ENCODE measurements at regions not wholly inside any gene's neighbourhood (a gene's known extent, or its start where the extent isn't known, plus 50 kb on each side); places are given as distances from the start of the nearest gene placed in this dataset.
"Not testable (repeated sequence)": the region's sequence is repeated elsewhere in the genome, so short reads cannot be mapped to it uniquely, and the experiment has no call there.

DNA sequence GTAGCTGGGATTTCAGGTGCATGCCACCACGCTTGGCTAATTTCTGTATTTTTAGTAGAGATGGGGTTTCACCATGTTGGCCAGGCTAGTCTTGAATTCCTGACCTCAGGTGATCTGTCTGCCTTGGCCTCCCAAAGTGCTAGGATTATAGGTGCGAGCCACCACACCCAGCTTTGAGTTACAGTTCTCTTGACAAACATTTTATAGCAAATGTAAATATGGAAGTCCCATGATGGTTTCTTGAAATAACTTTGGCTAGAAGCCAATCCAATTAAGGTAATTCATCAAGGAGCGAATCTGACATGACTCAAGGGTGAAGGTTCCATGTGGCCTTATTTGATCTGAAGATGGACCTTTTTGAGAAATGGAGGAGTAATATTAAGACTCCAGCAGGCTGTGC lies 76.2 kb upstream of the RFLNA start:
- DNase-seq, result not testable (repeated sequence)

DNA sequence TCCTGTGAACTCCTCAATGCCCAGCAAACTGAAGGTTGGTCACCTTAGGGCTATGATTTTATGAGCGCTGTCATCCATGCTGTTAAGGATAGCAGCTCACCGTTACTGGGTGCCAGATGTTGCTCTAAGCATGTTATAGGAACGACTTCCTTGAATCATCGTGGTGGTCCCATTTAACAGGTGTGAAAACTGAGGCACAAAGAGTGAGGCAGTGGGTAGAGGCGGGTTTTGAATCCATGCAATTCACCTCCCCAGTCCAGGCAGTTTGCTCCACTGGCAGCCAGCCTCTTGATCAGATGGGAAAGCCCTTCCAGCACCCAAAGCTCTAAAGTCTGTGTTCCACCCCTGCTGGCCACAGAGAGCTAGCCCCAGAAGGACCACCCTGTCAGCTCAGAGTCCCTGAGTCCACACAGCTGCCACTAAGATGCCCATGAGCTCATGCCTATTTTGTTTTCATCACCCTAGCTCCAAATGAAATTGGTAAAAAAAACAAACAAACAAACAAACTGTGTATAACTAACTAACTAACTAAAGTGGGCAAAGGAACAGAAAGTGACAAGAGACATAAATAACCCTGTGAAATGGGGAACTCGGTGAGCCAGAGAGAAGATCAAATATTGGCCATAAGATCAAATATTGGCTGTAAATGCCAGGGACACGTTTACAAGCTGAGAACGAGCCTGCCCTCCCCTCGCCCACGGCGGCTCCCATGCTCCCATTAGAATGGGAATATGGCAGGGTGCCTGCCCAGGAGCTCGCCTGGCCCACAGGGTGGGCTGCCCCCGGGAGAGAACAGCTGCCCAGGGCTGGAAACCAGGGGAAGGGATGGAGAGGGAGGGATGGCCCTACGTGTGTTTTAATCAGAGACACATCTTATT lies 72.3 kb upstream of the RFLNA start:
- DNase-seq, result no peak

DNA sequence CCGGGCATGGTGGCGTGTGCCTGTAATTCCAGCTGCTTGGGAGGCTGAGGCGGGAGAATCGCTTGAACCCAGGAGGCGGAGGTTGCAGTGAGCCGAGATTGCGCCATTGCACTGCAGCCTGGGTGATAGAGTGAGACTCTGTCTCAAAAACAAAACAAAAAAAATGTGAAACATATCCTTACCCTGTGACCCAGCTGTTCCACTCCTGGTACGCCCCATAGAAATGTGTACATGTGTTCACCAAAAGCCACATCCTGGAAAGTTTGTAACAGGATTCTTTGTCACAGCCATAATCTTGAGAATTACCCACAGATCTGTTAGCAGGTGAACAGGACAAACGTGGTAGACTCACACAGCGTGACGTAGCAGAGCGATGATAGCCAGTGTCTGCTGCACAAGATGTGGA lies 71.2 kb upstream of the RFLNA start:
- DNase-seq, result not testable (repeated sequence)

DNA sequence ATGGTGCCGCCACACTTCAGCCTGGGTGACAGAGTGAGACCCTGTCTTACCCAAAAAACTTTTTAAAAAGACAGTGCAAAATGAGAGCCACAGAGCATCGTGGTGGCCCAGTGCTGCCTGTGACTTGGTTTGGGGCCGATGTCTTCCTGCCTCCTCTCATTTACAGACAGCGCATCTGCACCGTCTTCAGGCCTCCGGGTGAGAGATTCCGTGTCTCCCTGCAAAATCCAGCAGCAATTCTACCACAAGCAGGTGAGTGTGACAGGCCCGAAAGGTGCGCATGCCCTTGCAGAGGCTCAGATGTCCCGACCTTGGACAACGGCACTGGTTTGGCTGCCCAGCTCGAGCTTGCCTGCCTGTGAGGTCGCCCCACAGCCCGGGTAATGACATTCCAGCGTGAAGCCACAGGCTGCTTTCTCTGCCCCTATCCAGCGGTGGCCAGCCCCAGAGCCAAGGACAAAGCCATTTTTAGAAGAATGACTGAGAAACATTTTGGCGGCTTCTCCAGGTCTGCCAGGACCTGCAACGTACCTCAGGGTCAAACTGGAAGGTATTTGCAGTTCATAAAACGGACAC lies 70.3 kb upstream of the RFLNA start:
- no peak for DNase-seq

DNA sequence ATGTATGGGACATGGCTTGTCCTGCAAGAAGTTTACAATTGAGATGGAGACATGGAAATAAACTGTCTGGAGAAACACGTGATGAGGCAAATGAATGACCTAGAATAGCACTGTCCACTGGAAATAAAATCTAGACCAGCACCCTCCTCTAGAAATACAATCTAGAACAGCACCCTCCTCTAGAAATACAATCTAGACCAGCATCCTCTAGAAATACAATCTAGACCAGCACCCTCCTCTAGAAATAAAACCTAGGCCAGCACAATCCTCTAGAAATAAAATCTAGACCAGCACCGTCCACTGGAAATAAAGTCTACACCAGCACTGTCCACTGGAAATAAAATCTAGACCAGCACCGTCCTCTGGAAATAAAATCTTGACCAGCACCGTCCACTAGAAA lies 69.2 kb upstream of the RFLNA start:
- DNase-seq, result no peak

DNA sequence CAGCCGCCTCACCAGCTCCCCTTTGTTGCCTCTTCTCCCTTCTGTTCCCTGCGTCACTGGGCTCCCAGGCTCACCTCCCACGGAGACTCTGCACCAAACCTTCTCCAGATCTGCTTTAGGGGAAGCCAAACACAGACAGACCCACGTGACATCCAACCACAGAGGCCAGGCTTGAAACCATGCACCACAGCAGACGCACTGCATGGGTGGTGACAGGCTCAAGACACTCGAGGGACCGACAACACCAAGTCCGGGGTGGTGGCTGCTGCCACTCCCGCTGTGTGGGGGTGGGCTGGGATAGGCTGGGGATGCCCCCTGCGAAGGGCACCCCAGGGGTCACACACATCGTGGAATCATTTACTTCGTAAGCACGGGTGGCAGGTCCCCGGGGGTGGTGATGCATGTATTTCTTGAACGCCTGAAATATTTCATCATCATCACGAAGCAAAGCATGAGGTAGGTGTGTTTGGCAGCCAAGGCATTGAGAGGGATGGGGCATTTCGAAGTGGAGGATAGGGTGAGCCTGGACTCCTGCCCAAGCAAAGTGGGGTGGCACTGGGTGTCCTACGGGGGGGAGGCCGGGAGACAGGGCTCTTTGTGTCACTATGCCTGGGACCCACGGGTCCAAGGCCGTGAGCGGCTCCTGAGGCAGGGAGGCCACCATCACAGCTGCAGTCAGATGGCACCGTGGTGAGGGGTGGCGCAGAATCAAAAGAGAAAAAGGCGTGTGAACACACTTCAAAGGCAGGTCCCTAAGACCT lies 66.8 kb upstream of the RFLNA start:
- no peak for DNase-seq

DNA sequence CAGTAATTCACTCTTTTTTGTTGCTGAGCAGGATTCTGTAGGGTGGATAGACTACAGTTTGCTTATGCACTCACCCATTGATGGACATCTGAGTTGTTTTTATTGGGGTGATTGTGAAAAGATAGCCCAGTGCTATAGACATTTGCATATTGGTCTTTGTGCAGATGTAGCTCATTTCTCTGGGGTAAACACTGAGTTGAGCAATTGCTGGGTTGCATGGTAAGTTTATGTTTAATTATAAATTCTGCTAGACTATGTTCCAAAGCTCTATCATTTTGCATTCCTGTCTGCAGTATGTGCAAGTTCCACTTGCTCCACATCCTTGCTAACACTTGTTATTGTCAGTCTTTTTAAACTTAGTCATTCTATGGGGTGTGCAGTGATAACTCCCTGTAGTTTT lies 65.4 kb upstream of the RFLNA start:
- DNase-seq, result no peak

DNA sequence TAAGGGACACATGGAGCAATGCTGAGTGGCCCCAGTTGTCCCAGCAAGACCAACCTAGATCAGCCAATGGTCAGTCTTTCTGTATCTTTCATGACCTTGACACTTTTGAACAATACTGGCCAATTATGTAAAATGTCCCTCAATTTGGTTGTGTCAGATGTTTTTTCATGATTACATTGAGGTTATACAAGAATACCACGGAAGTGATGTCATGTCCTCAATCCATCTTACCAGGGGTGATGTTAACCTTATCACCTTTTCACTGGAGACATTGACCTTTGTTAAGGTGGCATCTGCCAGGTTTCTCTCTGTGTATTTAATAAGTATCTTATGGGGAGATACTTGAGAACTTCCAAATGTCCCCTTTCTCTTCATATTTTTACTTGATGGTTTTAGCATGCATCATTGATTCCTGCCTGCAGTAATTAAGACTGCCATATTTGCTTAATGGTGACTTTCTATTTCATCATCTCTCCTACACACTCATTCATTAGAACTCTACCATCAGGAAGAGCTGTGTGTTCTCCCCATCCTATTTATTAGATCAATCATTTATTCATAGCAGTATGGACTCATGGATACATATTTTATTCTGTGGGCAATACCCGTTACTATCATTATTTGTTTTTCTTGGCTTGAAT lies 64.7 kb upstream of the RFLNA start:
- no peak for DNase-seq

DNA sequence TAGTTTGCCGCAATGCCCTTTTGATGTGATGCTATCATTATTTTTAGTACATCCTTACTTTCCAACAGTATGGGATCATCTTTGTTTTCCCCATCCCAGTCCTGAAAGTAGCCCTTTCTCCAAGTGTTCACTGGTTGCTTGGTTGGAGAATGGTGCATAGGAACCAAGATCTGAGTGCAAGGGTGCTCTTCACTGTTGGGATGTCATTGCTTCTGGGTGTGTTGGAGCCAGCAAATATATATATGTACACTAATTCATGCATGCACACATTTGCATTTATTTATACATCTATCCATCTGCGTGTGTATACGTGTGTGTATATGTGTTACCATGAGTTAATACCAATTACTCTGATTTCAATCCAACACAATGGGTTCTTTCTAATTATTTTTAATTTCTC lies 64.1 kb upstream of the RFLNA start:
- DNase-seq, result no peak

DNA sequence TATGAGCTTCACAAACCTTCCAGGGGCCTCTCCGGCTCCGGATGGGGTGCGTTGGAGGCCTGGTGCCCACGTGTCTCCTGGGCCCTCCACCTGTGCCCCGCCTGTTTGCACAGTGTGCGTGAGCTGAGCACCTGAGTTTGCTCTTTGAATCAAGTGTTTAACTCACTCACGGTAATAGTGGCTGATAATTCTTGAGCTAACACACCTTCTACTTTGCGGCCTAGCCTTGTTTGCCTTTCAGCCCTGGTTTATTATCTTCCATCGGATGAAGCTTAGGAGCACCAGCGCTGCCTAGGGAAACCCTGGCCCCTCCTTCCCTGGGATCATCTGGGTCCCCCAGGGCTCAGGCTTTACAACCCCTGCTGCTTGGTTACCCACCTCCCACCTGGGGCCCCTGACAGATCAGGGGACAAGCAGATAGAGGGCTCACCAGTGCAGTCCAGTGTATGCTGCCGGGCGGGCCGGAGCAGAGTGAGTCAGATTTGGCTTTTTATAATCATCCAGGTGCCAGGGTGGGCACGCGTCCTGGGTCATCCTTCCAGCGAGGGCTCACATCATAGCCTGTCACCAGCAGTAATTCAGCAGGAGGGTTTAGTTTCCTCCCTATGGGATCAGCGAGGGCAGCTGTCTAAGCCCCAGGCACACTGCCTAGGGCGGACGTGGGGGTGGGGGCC lies 62.8 kb upstream of the RFLNA start:
- DNase-seq, result no peak

DNA sequence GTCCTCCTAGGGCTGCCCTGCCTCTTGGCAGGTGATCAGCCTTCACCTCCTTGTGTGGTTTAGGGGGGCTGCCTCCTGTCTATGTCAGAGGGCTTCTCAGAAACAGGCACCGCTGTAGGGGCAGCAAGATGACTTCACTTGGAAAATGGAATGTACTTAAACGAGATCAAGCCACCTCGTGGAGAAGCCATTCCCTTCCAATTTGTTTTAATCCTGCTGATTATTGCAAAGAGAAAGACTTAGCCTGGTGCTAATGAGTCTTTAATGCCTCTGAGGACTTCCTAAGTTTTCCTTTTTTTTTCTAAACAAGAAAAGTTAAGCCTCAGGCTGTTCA lies 62.3 kb upstream of the RFLNA start:
- no peak for DNase-seq

DNA sequence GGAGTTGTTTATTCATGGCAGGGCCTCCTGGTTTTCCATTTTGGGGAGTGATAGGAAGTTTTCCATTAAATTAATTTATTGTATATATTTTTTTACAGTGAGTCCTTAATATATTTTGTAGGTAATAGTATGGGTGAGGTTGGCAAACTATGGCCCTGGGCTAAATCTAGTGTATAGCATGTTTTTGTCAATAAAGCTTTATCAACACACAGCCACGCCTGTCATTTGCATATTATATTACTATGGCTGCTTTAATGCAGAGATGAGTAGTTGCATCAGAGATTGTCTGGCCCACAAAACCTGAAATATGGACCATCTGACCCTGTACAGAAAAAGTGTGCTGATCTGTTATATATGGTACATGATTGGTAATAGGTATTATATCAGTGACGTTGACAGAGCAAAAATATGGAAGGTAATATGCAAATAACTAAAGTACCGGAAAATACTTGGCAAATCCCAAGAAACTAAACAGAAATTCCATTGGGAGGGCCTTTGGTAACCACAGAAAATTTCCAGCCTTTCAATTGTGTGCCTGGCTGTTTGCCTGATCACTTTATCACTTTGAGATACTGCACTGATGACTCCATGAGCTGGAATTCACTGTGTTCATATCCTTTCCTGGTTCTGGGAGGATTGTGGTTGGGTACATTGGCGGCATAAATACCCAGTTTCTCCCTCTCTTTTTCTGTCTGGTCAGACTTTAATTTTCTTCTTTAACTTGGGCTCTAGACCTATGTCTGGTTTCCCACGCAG lies 61.7 kb upstream of the RFLNA start:
- no peak for DNase-seq

DNA sequence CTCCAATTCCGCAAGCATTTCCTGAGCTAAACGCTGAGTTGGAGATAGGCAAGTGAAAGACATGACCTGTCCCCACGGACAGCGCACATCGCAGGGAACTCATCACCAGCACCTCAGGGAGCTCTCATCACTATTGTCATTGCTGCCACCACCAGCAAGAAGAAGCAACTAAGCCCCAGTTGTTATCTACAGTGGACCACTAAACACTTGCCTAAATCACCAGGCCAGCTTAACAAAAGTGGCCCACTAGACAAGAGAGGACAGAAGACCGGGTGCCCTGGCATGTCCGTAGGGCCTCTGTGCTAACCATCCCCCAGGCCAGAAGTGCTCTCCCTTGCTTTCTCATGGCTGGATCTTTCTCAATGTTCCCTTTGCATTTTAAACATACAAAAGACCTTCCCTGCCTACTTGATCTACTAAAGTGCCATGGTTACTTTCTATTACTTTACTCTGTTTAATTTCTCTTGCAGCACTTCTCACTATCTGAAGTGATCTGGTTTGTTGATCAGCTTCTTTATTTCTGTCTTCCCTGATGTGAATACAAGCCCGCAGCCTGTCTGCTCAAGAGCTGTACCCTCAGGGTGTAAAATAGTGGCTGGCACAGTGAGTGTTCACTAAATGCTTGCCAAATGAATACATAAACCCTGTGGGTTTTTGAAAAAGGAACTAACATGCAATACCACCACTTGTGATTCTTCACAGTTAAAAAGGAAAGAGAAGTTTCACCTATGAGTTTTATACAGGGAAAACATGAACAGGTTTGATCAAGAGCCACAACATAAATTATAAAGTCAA lies 60.9 kb upstream of the RFLNA start:
- DNase-seq, result no peak

DNA sequence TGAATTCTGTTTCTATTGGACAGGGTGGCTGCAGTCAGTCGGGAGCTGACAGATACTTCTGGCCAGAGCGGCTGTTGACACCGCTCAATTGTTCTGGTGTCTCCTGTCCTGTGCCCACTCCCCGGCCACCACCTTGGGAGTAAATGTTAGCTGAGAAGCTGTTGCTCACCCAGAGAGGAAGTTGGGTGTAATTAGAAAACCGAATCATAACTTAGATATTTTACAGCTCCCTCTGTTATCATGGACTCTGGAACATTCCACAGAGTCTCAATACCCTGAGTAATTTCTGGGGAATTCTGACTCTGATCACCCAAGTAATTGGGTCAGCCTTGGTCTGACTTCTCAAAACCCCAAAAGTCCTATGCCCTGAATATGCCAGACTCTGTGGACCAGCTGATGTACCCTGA lies 58.3 kb upstream of the RFLNA start:
- DNase-seq, result no peak

DNA sequence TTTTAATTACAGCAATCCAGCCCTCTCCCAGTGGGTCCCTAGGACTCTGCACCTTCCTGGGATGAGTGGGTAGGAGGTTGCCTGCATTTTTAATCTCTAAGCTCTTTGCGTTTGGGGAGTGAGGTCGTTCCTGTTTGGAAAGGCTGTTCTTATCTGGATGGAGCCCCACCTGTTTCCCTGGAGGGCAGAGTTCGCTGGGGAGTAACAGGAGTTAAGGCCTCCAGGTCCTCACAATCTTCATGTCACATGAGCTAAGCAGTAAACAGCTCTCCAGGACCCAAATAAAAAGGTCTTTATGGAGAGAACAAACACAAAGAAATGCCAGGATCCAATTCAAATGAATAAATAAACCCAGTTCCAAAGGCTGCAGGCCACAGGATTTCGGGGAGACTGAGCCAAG lies 56.0 kb upstream of the RFLNA start:
- no peak for DNase-seq

DNA sequence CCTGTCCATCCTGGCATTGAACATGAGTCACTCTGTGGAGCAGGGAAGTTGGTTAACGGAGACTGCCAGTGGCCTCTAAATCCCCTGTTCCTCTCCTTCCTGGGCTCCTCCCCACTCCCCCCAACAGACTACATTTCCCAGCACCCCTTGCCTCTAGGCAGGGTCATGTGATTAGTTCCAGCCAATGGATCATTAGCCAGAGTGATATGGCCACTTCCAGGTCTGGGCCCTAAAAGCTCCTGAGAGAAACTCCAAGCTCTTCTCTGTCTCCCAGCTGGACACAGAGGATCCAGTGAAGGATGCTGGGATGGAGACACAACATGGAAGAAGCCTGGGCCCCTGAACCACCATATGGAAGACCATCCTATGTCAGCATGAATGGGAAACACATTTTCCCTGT lies 54.4 kb upstream of the RFLNA start:
- no peak for DNase-seq

DNA sequence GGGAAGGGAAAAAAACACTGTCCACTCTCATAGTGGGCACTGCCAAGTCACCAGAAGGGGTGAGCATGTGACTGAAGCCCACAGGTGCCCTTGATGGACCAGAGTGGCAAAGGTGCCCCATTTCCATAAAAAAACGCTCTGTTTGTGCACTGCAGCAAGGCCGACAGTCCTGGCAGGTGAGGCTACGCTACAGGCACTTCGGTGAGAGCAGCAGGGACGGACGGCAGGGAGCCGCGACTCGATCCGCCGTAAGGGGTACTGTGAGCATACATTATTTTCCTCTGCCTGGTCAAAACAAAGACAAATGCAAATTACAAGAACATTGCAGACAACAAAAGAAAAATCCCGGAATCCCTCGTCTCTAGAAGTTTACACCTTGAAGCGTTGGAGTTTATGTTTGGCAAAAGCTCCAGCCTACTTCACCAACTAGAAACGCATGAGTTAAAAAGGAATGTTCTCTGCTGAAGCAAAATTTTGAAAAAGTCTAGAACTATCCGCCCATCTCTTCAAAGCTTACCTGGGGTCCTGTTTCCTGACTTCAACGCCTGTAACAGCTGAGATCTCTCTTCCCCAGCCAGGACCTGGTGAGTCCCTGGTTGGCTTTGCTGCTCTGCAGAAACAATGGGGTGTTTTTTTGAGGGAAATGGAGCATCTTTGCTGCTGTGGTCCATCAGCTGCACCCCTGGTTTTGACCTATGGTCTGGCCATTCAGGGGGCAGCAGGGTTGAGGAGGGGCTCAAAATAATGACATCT lies 52.9 kb upstream of the RFLNA start:
- no peak for DNase-seq

DNA sequence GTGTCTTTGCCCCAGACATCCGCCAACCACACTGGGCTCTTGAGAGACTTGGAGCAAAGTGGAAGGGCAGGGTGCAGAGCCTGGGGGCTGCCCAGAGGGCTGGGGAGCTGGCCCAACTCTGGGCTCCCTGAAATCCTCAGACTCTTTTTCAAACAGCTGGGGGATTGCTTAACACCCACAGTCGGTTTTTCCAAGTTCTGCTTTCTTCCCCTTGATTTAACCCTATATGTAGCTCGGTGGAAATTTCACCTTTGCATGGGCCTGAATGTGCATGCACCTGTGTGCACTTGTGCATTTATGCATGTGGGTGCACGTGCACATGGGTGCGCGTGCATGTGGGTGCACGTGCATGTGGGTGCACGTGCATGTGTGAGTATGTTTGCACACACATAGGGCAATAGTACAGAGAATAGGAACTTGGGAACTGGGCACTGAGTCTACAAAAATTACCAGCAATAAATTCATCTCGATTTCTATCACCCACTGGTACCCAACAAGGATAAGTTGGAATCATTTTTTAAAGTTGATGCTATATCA lies 52.3 kb upstream of the RFLNA start:
- no peak for DNase-seq

DNA sequence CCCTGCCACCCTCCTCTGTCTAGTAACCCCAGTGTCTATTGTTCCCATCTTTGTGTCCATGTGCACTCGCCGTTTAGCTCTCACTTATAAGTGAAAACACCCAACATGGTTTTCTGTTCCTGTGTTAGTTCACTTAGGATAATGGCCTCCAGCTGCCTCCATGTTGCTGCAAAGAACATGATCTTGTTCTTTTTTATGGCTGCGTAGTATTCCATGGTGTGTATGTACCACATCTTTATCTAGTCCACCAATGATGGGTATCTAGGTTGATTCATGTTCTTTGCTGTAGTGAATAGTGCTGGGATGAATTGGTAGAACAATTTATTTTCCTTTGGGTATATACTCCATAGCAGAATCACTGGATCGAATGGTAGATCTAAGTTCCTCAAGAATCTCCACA lies 51.0 kb upstream of the RFLNA start:
- DNase-seq, result no peak

Data from C1 segment of cervical spinal cord (tissue), 14 donors.